Mammary epithelial cell (primary cell): ENCODE measurements at regions not wholly inside any gene's neighbourhood (a gene's known extent, or its start where the extent isn't known, plus 50 kb on each side); places are given as distances from the start of the nearest gene placed in this dataset.

Experiments used
- CTCF ChIP-seq, 2 donors: IDR thresholded peaks in 1 of 2; conservative IDR thresholded peaks in 1 of 2; 2 replicates each; pipeline ENCODE4 v1.5.1; 2011 to 2012; ENCODE audit warnings: inconsistent platforms in 2 of 2, low read length in 2 of 2, mild to moderate bottlenecking in 2 of 2, control low read depth in 1 of 2, low read depth in 1 of 2; ENCODE audit not compliant: insufficient read depth in 1 of 2; ENCODE audit errors: extremely low read depth in 1 of 2
- EZH2 ChIP-seq: IDR thresholded peaks from 2 replicates; pipeline ENCODE4 v1.6.1; 2012; ENCODE audit warnings: low read length, inconsistent platforms, borderline replicate concordance

GRCh38 chr2:128410758-128411215 lies 92.1 kb upstream of the HS6ST1 start:
- TF ChIP-seq CTCF (conservative IDR thresholded peaks at IDR 0.05 in 1 of 2, IDR thresholded peaks at IDR 0.05 in 1 of 2; ENCODE audit: extremely low read depth in 1 of 2, insufficient read depth in 1 of 2, low read depth in 1 of 2, low read length in 2 of 2) = no peak
- no peak for TF ChIP-seq EZH2
